Gastroesophageal sphincter (tissue), 4 donors: ENCODE measurements at regions not wholly inside any gene's neighbourhood (a gene's known extent, or its start where the extent isn't known, plus 50 kb on each side); places are given as distances from the start of the nearest gene placed in this dataset.

Experiments
- ATAC-seq: fragments of 150-250 bp; one replicate; pipeline ENCODE4 v1.9.1; 2016; ENCODE audit warnings: mild to moderate bottlenecking, moderate library complexity
- H3K27ac ChIP-seq, 4 donors: fragments of 200-600 bp; sonication (generic) in 3 of 4; 1 replicate in 3 of 4; 2 replicates in 1 of 4; pipeline ENCODE4 v1.5.1; 2016 to 2019
- H3K27me3 ChIP-seq: fragments of 200-600 bp; sonication (generic); one replicate; pipeline ENCODE4 v1.5.1; 2019
- H3K36me3 ChIP-seq, 2 donors: fragments of 200-600 bp; sonication (generic); one replicate each; pipeline ENCODE4 v1.5.1; 2019; ENCODE audit warnings: control low read depth in 1 of 2
- H3K4me1 ChIP-seq, 3 donors: fragments of 200-600 bp; sonication (generic); 1 replicate in 2 of 3; 2 replicates in 1 of 3; pipeline ENCODE4 v1.5.1; 2016 to 2019; ENCODE audit warnings: control low read depth in 2 of 3
- H3K4me3 ChIP-seq, 2 donors: fragments of 200-600 bp; sonication (generic); one replicate each; pipeline ENCODE4 v1.5.1; 2019; ENCODE audit warnings: mild to moderate bottlenecking in 1 of 2, moderate library complexity in 1 of 2
- H3K9me3 ChIP-seq, 3 donors: fragments of 200-600 bp; sonication (generic); one replicate each; pipeline ENCODE4 v1.5.1; 2017 to 2019; ENCODE audit warnings: control low read depth in 2 of 3
- EP300 ChIP-seq: sonication (generic); formaldehyde crosslinking; IDR thresholded peaks from one replicate; pipeline ENCODE4 v1.6.1; 2017; ENCODE audit warnings: antibody characterized with exemption, mild to moderate bottlenecking
- POLR2A ChIP-seq, 2 donors: fragments of 450-650 bp; IDR thresholded peaks; one replicate each; pipeline ENCODE4 v1.6.1; 2017; ENCODE audit warnings: antibody characterized with exemption in 2 of 2, mild to moderate bottlenecking in 2 of 2, moderate library complexity in 1 of 2
- POLR2AphosphoS5 ChIP-seq: sonication (generic); formaldehyde crosslinking; IDR thresholded peaks from one replicate; pipeline ENCODE4 v1.6.1; 2017; ENCODE audit warnings: antibody characterized with exemption
- whole genome bisulfite sequencing, 2 donors: methylation state at CpG; one replicate each; pipeline ENCODE4 v1.1.5; 2018; ENCODE audit warnings: low coverage in 1 of 2; 5-methylcytosine and 5-hydroxymethylcytosine counted together
- TF ChIP-seq, protein P1 (sequence below), 4 experiments: fragments of 200-600 bp in 2 of 4; fragments of 450-650 bp in 2 of 4; sonication (generic) in 1 of 4; IDR thresholded peaks; one replicate each; pipeline ENCODE4 v1.5.1; 2017 to 2019; ENCODE audit warnings: antibody characterized with exemption in 4 of 4, mild to moderate bottlenecking in 2 of 4, moderate library complexity in 2 of 4

DNA sequence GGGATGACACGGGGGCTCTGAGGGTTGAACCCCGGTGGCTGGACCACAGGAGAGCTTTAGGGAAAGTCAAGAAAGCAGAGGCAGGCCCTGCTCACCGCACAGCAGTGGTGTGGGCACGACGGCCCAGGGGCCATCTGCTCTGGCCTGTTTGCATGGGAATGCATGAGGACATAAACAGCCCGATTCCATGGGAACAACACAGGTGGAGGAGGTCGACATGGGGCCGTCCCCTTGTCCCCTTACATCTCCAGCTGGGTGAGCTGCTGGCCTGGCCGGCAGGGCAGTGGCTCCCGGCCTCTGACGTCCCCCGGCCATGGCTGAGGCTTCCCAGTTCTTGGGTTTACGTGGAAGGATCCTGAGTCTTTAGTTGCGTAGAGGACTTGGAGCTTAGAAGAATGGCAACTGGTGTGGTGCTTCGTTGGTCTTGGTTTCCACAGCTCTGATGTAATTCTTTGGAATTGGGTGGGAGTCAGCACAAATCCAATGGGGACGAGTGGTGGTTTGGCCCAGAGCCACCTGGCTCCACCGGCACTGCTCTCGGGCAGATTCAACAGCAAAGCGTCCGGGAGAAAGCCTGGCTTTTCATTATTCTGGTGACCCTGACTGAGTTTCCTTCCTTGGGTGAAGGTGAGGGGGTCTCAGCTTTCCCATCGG, 98.3 kb upstream of the HDAC4 start:
- no peaks in the 10 kb centered on the region for H3K36me3 ChIP-seq
- no peaks in the 10 kb centered on the region for H3K27me3 ChIP-seq
- peaks cover 0 to 22% (median 15%) of the 10 kb centered on the region in 3 donors for H3K4me1 ChIP-seq
- no peaks in the 10 kb centered on the region for H3K9me3 ChIP-seq
- H3K27ac ChIP-seq, result peak overlapping the region in 3 of 4 donors; percentile 36 to 48 (median 43)
- no peak overlapping the region for H3K4me3 ChIP-seq
- peak; percentile 59 for ATAC-seq
- 67 to 74% methylated on average over 7 to 8 of the region's 21 CpGs for WGBS, 2 donors
- no peak for TF ChIP-seq POLR2A (IDR thresholded peaks at IDR 0.05)
- TF ChIP-seq, protein P1, sequence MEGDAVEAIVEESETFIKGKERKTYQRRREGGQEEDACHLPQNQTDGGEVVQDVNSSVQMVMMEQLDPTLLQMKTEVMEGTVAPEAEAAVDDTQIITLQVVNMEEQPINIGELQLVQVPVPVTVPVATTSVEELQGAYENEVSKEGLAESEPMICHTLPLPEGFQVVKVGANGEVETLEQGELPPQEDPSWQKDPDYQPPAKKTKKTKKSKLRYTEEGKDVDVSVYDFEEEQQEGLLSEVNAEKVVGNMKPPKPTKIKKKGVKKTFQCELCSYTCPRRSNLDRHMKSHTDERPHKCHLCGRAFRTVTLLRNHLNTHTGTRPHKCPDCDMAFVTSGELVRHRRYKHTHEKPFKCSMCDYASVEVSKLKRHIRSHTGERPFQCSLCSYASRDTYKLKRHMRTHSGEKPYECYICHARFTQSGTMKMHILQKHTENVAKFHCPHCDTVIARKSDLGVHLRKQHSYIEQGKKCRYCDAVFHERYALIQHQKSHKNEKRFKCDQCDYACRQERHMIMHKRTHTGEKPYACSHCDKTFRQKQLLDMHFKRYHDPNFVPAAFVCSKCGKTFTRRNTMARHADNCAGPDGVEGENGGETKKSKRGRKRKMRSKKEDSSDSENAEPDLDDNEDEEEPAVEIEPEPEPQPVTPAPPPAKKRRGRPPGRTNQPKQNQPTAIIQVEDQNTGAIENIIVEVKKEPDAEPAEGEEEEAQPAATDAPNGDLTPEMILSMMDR (IDR thresholded peaks at IDR 0.05), result no peak
- TF ChIP-seq POLR2AphosphoS5, result no peak
- no peak for TF ChIP-seq EP300

DNA sequence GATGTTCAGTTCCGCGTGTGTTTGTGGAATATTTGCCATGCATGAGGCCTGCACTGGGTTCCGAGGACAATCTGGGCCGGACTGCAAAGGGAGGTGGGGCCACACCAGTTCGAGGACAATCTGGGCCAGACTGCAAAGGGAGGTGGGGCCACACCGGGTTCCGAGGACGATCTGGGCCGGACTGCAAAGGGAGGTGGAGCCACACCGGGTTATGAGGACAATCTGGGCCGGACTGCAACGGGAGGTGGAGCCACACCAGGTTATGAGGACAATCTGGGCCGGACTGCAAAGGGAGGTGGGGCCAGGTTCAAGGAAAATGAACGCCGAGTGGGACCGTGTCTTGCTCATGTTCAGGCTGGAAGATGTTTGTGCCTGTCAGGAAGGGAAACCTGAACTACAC, 97.8 kb upstream of the HDAC4 start:
- Histone ChIP-seq H3K36me3 (no peaks in the 10 kb centered on the region), H3K27me3 (no peaks in the 10 kb centered on the region), H3K4me1 (peaks cover 0 to 22% (median 15%) of the 10 kb centered on the region in 3 donors), H3K4me3 (no peak overlapping the region), H3K9me3 (no peaks in the 10 kb centered on the region), H3K27ac (peak overlapping the region in 2 of 4 donors; percentile 32 to 48)
- TF ChIP-seq EP300, result no peak
- TF ChIP-seq POLR2AphosphoS5, result no peak
- TF ChIP-seq POLR2A (IDR thresholded peaks at IDR 0.05), result no peak
- TF ChIP-seq, protein P1 (IDR thresholded peaks at IDR 0.05), result no peak
- ATAC-seq, result peak; percentile 8
- 56 to 87% methylated on average over 7 to 14 of the region's 16 CpGs for WGBS, 2 donors

DNA sequence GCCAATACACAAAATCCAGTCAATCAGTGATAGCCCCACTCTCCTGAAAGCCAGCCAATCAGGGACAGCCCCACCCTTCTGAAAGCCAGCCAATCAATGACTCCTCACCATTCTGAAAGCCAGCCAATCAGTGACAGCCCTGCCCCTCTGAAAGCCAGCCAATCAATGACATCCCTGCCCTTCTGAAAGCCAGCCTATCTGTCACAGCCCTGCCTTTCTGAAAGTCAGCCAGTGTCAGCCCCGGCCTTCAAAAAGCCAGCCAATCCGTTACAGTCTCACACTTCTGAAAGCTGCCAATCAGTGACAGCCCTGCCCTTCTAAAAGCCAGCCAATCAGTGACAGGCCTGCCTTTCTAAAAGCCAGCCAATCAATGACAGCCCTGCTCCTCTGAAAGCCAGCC, 95.9 kb upstream of the HDAC4 start:
- H3K27ac ChIP-seq, result no peak overlapping the region
- H3K4me3 ChIP-seq, result no peak overlapping the region

DNA sequence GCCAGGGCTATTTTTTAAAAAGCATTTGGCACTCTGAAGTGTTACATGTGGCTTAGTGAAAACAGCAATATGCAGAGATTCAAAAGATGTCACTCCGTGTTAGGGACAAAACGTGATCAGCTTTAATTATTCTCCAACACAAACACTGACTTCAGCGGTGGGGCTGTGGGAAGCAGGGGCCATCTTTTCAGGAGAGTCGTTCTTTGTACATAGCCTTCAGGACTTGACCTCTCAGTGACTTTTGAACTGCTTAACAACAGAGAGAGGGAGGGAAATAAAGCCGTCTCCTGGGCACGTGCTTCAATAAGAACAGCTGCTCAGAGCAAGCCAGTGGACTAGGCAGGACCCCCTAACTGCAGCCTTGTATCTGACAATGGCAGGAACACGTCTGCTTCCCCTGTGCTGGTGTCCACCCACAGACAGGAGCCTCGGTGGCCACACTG, 95.0 kb upstream of the HDAC4 start:
- Histone ChIP-seq H3K27ac (no peak overlapping the region), H3K4me3 (no peak overlapping the region), H3K36me3 (no peaks in the 10 kb centered on the region), H3K27me3 (peaks cover 4% of the 10 kb centered on the region), H3K4me1 (peaks cover 0 to 22% (median 15%) of the 10 kb centered on the region in 3 donors), H3K9me3 (no peaks in the 10 kb centered on the region)
- 53 to 64% methylated on average over 4 to 6 of the region's 8 CpGs for WGBS, 2 donors
- TF ChIP-seq, protein P1 (IDR thresholded peaks at IDR 0.05), result no peak
- TF ChIP-seq POLR2A (IDR thresholded peaks at IDR 0.05) (no peak), POLR2AphosphoS5 (no peak), EP300 (no peak)
- no peak for ATAC-seq

More for the DNA sequence above, 95.9 kb upstream of the HDAC4 start:
- H3K27me3 ChIP-seq, result no peaks in the 10 kb centered on the region
- TF ChIP-seq, protein P1 (IDR thresholded peaks at IDR 0.05), result no peak
- no peak for TF ChIP-seq POLR2A (IDR thresholded peaks at IDR 0.05)
- no peak for TF ChIP-seq EP300
- TF ChIP-seq POLR2AphosphoS5, result no peak
- no peaks in the 10 kb centered on the region for H3K9me3 ChIP-seq
- H3K36me3 ChIP-seq, result no peaks in the 10 kb centered on the region
- ATAC-seq, result no peak
- H3K4me1 ChIP-seq, result peaks cover 0 to 22% (median 15%) of the 10 kb centered on the region in 3 donors
- 75% methylated on average over 2 of the region's 2 CpGs; no CpG with 5 or more reads in 1 of the 2 donors for WGBS, 2 donors

DNA sequence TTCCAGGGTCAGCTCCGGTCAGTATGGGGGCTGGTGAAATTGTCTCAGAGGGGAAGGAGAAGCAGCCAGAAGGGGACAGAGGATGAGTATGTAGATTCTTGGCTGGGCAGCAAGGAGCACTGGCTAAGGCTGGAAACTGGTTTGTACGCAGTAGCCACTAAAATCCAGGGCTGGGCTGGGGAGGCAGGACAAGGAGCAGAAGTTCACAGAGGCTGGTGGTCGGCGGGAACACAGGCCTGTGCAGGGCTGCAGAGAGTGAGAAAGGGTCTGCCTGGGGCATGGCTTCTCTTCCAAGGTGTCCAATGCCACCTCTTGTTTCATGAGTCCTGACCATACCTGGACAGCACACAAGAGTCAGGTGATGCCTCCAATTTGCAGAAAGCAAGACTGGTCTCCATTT, 94.4 kb upstream of the HDAC4 start:
- H3K9me3 ChIP-seq, result no peaks in the 10 kb centered on the region
- no peak overlapping the region for H3K4me3 ChIP-seq
- TF ChIP-seq EP300 (no peak), POLR2AphosphoS5 (no peak), POLR2A (IDR thresholded peaks at IDR 0.05) (no peak)
- TF ChIP-seq, protein P1 (IDR thresholded peaks at IDR 0.05), result no peak
- no peak for ATAC-seq
- WGBS, 2 donors, result 80 to 93% methylated on average over 1 to 4 of the region's 4 CpGs
- no peak overlapping the region for H3K27ac ChIP-seq
- no peaks in the 10 kb centered on the region for H3K36me3 ChIP-seq
- H3K4me1 ChIP-seq, result peaks cover 0 to 17% (median 9%) of the 10 kb centered on the region in 3 donors
- peaks cover 4% of the 10 kb centered on the region for H3K27me3 ChIP-seq
